ENCODE measurements at regions not wholly inside any gene's neighbourhood (a gene's known extent, or its start where the extent isn't known, plus 50 kb on each side); places are given as distances from the start of the nearest gene placed in this dataset.

GRCh38 chr4:72909461-72909860 is 160.1 kb downstream of the COX18 start:
- no peak for TF ChIP-seq CTCF (IDR thresholded peaks at IDR 0.05)
- no peak for TF ChIP-seq POLR2A (IDR thresholded peaks at IDR 0.05)
- TF ChIP-seq POLR2AphosphoS5 (IDR thresholded peaks at IDR 0.05), result no peak
